SK-N-SH (cell line): ENCODE measurements at regions not wholly inside any gene's neighbourhood (a gene's known extent, or its start where the extent isn't known, plus 50 kb on each side); places are given as distances from the start of the nearest gene placed in this dataset.

Experiments used
- CTCF ChIP-seq: fragments of 200-600 bp; sonication (generic); IDR thresholded peaks from 2 replicates; pipeline ENCODE4 v1.6.1; 2017; ENCODE audit warnings: antibody characterized with exemption, mild to moderate bottlenecking, moderate library complexity
- EP300 ChIP-seq, 2 experiments: IDR thresholded peaks; 2 replicates each; pipeline versions ENCODE4 v1.4.0 to v1.6.1; 2012; ENCODE audit warnings: borderline replicate concordance in 1 of 2, low read depth in 1 of 2, low read length in 1 of 2
- FOXM1 ChIP-seq: IDR thresholded peaks from 2 replicates; pipeline ENCODE4 v1.4.0; 2012; ENCODE audit warnings: low read depth, mild to moderate bottlenecking
- NRF1 ChIP-seq: IDR thresholded peaks from 2 replicates; pipeline ENCODE4 v1.6.1; 2012; ENCODE audit warnings: low read depth, mild to moderate bottlenecking, low read length
- POLR2AphosphoS5 ChIP-seq: IDR thresholded peaks from 2 replicates; pipeline ENCODE4 v1.6.1; 2012; ENCODE audit warnings: low read depth, low read length
- RCOR1 ChIP-seq: fragments of 150-350 bp; IDR thresholded peaks from 2 replicates; pipeline ENCODE4 v1.6.1; 2017; ENCODE audit warnings: antibody characterized with exemption, low read length
- RXRA ChIP-seq: IDR thresholded peaks from 2 replicates; pipeline ENCODE4 v1.4.0; 2012; ENCODE audit warnings: low read depth, mild to moderate bottlenecking, borderline replicate concordance
- SIN3A ChIP-seq: IDR thresholded peaks from 2 replicates; pipeline ENCODE4 v1.6.1; 2012; ENCODE audit warnings: low read depth, mild to moderate bottlenecking, low read length, moderate library complexity, borderline replicate concordance
- SMC3 ChIP-seq: IDR thresholded peaks from 2 replicates; pipeline ENCODE4 v1.6.1; 2012; ENCODE audit warnings: low read depth, low read length, improper control_type of control experiment
- TEAD4 ChIP-seq: IDR thresholded peaks from 2 replicates; pipeline ENCODE4 v1.4.0; 2012; ENCODE audit warnings: mild to moderate bottlenecking, borderline replicate concordance; ENCODE audit not compliant: insufficient read depth
- TF ChIP-seq, protein P1 (sequence below): IDR thresholded peaks from 2 replicates; pipeline ENCODE4 v1.4.0; 2012; ENCODE audit warnings: low read depth, borderline replicate concordance
- TF ChIP-seq, protein P2 (sequence below): fragments of 150-350 bp; IDR thresholded peaks from 2 replicates; pipeline ENCODE4 v1.6.1; 2016; ENCODE audit warnings: mild to moderate bottlenecking, low read depth, low read length
- TF ChIP-seq, protein P3 (sequence below): IDR thresholded peaks from 2 replicates; pipeline ENCODE4 v1.4.0; 2012; ENCODE audit warnings: low read depth

- TF ChIP-seq CTCF (no peak), EP300 (IDR thresholded peaks at IDR 0.05; ENCODE audit: borderline replicate concordance in 1 of 2, low read depth in 1 of 2, low read length in 1 of 2) (no peak), TEAD4 (no peak), POLR2AphosphoS5 (no peak), SMC3 (no peak), SIN3A (no peak), NRF1 (no peak), RXRA (no peak), FOXM1 (no peak), RCOR1 (no peak)
- TF ChIP-seq, protein P1, sequence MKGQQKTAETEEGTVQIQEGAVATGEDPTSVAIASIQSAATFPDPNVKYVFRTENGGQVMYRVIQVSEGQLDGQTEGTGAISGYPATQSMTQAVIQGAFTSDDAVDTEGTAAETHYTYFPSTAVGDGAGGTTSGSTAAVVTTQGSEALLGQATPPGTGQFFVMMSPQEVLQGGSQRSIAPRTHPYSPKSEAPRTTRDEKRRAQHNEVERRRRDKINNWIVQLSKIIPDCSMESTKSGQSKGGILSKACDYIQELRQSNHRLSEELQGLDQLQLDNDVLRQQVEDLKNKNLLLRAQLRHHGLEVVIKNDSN: no peak
- TF ChIP-seq, protein P2, sequence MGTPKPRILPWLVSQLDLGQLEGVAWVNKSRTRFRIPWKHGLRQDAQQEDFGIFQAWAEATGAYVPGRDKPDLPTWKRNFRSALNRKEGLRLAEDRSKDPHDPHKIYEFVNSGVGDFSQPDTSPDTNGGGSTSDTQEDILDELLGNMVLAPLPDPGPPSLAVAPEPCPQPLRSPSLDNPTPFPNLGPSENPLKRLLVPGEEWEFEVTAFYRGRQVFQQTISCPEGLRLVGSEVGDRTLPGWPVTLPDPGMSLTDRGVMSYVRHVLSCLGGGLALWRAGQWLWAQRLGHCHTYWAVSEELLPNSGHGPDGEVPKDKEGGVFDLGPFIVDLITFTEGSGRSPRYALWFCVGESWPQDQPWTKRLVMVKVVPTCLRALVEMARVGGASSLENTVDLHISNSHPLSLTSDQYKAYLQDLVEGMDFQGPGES: no peak
- TF ChIP-seq, protein P3, sequence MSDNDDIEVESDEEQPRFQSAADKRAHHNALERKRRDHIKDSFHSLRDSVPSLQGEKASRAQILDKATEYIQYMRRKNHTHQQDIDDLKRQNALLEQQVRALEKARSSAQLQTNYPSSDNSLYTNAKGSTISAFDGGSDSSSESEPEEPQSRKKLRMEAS: no peak
Observed at GRCh38 chr2:19550750-19551149, 192.3 kb upstream of the OSR1 start.
